ENCODE measurements at regions not wholly inside any gene's neighbourhood (a gene's known extent, or its start where the extent isn't known, plus 50 kb on each side); places are given as distances from the start of the nearest gene placed in this dataset.
"Not testable (repeated sequence)": the region's sequence is repeated elsewhere in the genome, so short reads cannot be mapped to it uniquely, and the experiment has no call there.

DNA sequence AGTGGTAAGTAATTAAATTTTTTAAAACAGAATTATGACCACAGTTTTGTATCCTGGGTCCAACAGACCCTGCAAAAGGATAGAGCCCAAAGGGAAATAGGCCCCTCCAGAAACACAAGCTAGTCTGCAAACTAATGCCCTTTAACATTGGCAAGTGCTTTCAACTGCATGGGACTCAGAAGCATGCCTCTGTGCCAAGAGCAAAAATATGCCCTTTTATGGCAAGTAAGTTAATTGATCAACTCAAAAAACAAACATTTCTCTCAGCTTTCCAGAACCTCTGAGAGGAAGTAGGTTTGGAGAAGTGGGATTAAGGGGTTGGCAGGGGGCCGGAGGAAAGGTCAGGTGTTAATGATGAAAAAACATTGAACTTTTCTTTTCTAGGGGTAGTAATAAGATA is 186.6 kb upstream of the PRSS1 start:
- no peak for DNase-seq
- Histone ChIP-seq H3K27ac (no peak overlapping the region), H3K4me1 (no peaks in the 10 kb centered on the region), H3K36me3 (ENCODE audit: low read depth, missing control alignments) (no peaks in the 10 kb centered on the region), H3K9me3 (no peaks in the 10 kb centered on the region), H3K27me3 (no peaks in the 10 kb centered on the region), H3K4me3 (no peak overlapping the region)
- WGBS, 2 donors = 63 to 83% methylated on average over 1 of the region's 1 CpG
- intact Hi-C loops (cut with DNase I; ENCODE audit: low total_unique reads) = no loop called here
- TF ChIP-seq POLR2A (IDR thresholded peaks at IDR 0.05) = no peak
- TF ChIP-seq, protein P1, sequence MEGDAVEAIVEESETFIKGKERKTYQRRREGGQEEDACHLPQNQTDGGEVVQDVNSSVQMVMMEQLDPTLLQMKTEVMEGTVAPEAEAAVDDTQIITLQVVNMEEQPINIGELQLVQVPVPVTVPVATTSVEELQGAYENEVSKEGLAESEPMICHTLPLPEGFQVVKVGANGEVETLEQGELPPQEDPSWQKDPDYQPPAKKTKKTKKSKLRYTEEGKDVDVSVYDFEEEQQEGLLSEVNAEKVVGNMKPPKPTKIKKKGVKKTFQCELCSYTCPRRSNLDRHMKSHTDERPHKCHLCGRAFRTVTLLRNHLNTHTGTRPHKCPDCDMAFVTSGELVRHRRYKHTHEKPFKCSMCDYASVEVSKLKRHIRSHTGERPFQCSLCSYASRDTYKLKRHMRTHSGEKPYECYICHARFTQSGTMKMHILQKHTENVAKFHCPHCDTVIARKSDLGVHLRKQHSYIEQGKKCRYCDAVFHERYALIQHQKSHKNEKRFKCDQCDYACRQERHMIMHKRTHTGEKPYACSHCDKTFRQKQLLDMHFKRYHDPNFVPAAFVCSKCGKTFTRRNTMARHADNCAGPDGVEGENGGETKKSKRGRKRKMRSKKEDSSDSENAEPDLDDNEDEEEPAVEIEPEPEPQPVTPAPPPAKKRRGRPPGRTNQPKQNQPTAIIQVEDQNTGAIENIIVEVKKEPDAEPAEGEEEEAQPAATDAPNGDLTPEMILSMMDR (IDR thresholded peaks at IDR 0.05) = no peak

DNA sequence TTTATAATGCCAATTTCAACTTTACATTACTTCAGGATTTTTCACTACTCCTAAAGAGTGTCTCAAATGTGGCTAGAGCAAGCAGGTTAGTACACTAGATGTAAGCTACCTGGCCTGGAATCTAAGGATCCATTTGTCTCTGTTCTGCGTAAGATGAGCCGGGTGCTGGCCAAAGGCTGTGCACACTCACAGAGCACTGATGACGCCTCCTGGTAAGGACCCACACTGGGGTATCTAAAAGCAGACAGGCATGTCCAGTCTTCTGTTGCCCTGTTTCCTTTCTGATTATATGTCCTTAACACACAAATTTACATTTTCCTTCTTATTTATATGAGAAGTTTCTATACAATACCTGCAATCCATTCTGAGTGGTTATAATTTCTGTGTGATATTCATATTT is 187.9 kb upstream of the PRSS1 start:
- H3K36me3 ChIP-seq (ENCODE audit: low read depth, missing control alignments); intact Hi-C loops (cut with DNase I; ENCODE audit: low total_unique reads); H3K27ac ChIP-seq; H3K27me3 ChIP-seq; DNase-seq; H3K4me3 ChIP-seq; H3K9me3 ChIP-seq; H3K4me1 ChIP-seq: not testable (repeated sequence)
- 96% methylated on average over 3 of the region's 3 CpGs for WGBS, 2 donors

DNA sequence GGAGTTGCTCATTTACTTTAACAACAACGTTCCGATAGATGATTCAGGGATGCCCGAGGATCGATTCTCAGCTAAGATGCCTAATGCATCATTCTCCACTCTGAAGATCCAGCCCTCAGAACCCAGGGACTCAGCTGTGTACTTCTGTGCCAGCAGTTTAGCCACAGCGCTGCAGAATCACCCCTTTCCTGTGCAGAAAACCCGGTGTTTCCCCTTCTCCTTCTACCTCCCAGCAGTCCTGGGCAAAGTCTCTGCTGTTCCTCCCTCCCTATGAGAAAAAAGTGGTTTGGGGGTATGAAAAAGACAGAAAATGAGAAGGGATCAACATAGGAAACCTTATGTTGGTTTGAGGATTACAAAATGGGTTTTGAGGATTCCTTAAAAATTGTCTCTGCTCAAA is 188.5 kb upstream of the PRSS1 start:
- H3K27me3 ChIP-seq; H3K4me3 ChIP-seq; H3K4me1 ChIP-seq; DNase-seq; H3K9me3 ChIP-seq; intact Hi-C loops (cut with DNase I; ENCODE audit: low total_unique reads); H3K27ac ChIP-seq; H3K36me3 ChIP-seq (ENCODE audit: low read depth, missing control alignments): not testable (repeated sequence)
- WGBS, 2 donors = 89 to 94% methylated on average over 6 of the region's 6 CpGs

DNA sequence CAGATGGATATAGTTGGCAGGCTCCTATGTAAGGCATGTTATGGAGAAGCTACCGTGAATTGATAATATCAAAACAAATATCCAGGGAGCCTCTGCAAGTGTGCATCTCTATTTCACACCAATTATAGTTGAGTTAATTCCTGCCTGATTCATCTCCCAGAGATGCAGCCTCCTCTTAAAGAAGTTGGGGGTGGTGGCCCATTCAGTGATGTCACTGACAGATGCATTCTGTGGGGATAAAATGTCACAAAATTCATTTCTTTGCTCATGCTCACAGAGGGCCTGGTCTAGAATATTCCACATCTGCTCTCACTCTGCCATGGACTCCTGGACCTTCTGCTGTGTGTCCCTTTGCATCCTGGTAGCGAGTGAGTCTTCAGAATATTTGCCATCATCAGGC is 189.1 kb upstream of the PRSS1 start:
- Histone ChIP-seq H3K36me3 (ENCODE audit: low read depth, missing control alignments) (no peaks in the 10 kb centered on the region), H3K27ac (no peak overlapping the region), H3K27me3 (no peaks in the 10 kb centered on the region), H3K4me3 (no peak overlapping the region), H3K4me1 (no peaks in the 10 kb centered on the region), H3K9me3 (no peaks in the 10 kb centered on the region)
- intact Hi-C loops (cut with DNase I; ENCODE audit: low total_unique reads) = no loop called here
- WGBS, 2 donors = 90 to 91% methylated on average over 2 of the region's 2 CpGs
- TF ChIP-seq POLR2A (IDR thresholded peaks at IDR 0.05) = no peak
- TF ChIP-seq, protein P1 (IDR thresholded peaks at IDR 0.05) = no peak
- no peak for DNase-seq

DNA sequence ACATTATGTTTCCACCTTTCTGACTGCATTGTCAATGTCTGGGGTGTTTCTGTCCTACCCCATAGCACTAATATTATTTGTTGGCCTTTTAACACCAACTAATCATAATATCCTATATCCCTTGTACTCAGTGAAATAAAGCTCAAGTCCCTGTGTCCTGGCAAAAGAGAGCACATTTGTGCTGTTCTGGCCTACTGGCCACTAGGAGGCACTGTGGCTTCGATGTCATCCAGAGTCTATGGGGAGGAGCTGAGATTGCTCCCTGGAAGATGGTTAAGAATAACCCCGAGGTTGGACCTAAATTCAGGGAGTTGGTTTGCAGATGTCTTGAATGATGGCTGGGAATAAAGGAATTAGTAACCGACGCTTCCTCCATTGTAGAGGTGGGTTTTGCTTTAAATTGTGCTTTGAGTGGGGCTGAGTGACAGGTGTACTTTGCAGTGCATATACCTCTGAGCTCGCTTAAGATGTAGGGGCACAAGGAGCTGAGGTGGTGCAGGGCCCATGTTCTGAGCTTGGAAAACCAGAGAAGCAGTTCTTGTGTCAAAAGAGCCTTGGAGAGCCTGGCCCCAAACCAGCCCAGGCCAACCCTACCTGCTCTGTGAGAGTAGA is 191.2 kb upstream of the PRSS1 start:
- no peaks in the 10 kb centered on the region for H3K27me3 ChIP-seq
- no peaks in the 10 kb centered on the region for H3K36me3 ChIP-seq (ENCODE audit: low read depth, missing control alignments)
- 59 to 60% methylated on average over 5 of the region's 5 CpGs for WGBS, 2 donors
- DNase-seq = peak; percentile 63
- TF ChIP-seq POLR2A (IDR thresholded peaks at IDR 0.05) = no peak
- TF ChIP-seq, protein P1 (IDR thresholded peaks at IDR 0.05) = peak in 2 of 3 experiments; percentile 9 to 59
- intact Hi-C loops (cut with DNase I; ENCODE audit: low total_unique reads) = no loop called here
- H3K4me1 ChIP-seq = no peaks in the 10 kb centered on the region
- H3K9me3 ChIP-seq = no peaks in the 10 kb centered on the region
- no peak overlapping the region for H3K4me3 ChIP-seq
- H3K27ac ChIP-seq = no peak overlapping the region

DNA sequence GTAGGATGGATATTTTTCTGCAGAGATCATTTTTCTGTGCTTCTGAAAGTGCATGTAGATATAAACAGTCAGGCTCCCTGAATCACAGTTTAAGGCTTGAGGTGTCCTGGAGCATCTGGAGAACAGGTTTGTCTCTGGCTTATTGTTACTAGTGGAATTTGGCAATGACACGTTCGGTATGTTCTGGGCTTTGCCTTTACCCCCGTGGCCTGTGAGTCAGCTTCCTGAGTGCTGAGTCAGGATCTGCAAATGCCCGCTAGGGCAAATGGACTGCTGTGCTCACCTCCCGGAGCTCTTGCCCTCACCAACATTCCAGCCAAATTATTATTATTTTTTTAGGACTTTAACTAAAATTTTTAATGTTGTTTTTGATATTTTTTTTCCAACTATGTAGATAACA is 192.5 kb upstream of the PRSS1 start:
- WGBS, 2 donors = 37 to 46% methylated on average over 5 of the region's 5 CpGs

More for the DNA sequence above, 192.5 kb upstream of the PRSS1 start:
- Histone ChIP-seq H3K27me3 (no peaks in the 10 kb centered on the region), H3K4me3 (no peak overlapping the region), H3K36me3 (ENCODE audit: low read depth, missing control alignments) (no peaks in the 10 kb centered on the region), H3K4me1 (no peaks in the 10 kb centered on the region), H3K9me3 (no peaks in the 10 kb centered on the region), H3K27ac (no peak overlapping the region)
- intact Hi-C loops (cut with DNase I; ENCODE audit: low total_unique reads) = no loop called here
- no peak for DNase-seq
- TF ChIP-seq, protein P1 (IDR thresholded peaks at IDR 0.05) = no peak
- no peak for TF ChIP-seq POLR2A (IDR thresholded peaks at IDR 0.05)

Data from testis (tissue), 2 donors.